Astrocyte (in vitro differentiated cells and primary cell): ENCODE measurements at regions not wholly inside any gene's neighbourhood (a gene's known extent, or its start where the extent isn't known, plus 50 kb on each side); places are given as distances from the start of the nearest gene placed in this dataset.

Experiments used
- EZH2 ChIP-seq: IDR thresholded peaks from 2 replicates; pipeline ENCODE4 v1.6.1; 2012; ENCODE audit warnings: mild to moderate bottlenecking, low read length, inconsistent platforms; ENCODE audit not compliant: insufficient read depth
- TF ChIP-seq, protein P1 (sequence below): IDR thresholded peaks from 2 replicates; pipeline ENCODE4 v1.5.1; 2011; ENCODE audit warnings: low read depth, mild to moderate bottlenecking, inconsistent platforms, low read length, moderate library complexity; ENCODE audit not compliant: insufficient read depth

DNA sequence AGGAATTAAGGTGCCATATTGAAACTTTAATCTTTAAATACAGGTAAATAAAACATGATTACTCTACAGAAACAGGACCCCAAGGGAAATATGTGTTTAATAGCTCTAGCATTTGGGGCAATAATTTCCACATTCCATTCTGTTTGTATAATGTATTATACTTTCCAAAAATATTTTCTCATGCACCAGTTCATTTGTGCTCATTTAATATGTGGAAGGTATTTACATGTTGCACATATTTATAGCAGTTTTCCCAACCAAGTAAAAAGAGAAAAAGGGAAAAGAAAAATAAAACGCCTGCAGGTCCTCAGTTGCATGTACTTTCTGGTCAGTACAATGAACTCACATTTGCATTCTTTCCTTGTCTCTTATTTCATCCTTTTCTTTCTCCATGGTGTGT is 129.5 kb upstream of the SULF2 start:
- TF ChIP-seq, protein P1, sequence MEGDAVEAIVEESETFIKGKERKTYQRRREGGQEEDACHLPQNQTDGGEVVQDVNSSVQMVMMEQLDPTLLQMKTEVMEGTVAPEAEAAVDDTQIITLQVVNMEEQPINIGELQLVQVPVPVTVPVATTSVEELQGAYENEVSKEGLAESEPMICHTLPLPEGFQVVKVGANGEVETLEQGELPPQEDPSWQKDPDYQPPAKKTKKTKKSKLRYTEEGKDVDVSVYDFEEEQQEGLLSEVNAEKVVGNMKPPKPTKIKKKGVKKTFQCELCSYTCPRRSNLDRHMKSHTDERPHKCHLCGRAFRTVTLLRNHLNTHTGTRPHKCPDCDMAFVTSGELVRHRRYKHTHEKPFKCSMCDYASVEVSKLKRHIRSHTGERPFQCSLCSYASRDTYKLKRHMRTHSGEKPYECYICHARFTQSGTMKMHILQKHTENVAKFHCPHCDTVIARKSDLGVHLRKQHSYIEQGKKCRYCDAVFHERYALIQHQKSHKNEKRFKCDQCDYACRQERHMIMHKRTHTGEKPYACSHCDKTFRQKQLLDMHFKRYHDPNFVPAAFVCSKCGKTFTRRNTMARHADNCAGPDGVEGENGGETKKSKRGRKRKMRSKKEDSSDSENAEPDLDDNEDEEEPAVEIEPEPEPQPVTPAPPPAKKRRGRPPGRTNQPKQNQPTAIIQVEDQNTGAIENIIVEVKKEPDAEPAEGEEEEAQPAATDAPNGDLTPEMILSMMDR, result no peak
- TF ChIP-seq EZH2, result no peak
